HFFc6 (cell line): ENCODE measurements at regions not wholly inside any gene's neighbourhood (a gene's known extent, or its start where the extent isn't known, plus 50 kb on each side); places are given as distances from the start of the nearest gene placed in this dataset.

Experiments
- DNase-seq: peaks from one replicate; pipeline ENCODE4 v3.0.0-alpha.2; 2018
- H3K27ac Mint-ChIP-seq: 2 replicates; pipeline ENCODE4 v1.8.0; 2020; ENCODE audit warnings: mild to moderate bottlenecking, mixed read lengths
- H3K27me3 Mint-ChIP-seq: 2 replicates; pipeline ENCODE4 v1.8.0; 2021; ENCODE audit warnings: mild to moderate bottlenecking, moderate library complexity, mixed read lengths; ENCODE audit not compliant: insufficient read depth
- H3K36me3 Mint-ChIP-seq: 2 replicates; pipeline ENCODE4 v1.8.0; 2021; ENCODE audit warnings: low read depth, mixed read lengths
- H3K4me1 Mint-ChIP-seq: 2 replicates; pipeline ENCODE4 v1.8.0; 2020; ENCODE audit warnings: low read depth, mixed read lengths
- H3K4me3 Mint-ChIP-seq: 2 replicates; pipeline ENCODE4 v1.8.0; 2020; ENCODE audit warnings: mild to moderate bottlenecking, moderate library complexity, mixed read lengths
- H3K9me3 Mint-ChIP-seq: 2 replicates; pipeline ENCODE4 v1.8.0; 2020; ENCODE audit warnings: mild to moderate bottlenecking, mixed read lengths
- TF ChIP-seq, protein P1 (sequence below): fragments of 200-600 bp; sonication (generic); IDR thresholded peaks from 2 replicates; pipeline ENCODE4 v1.5.0; 2021; ENCODE audit warnings: antibody characterized with exemption, mild to moderate bottlenecking

DNA sequence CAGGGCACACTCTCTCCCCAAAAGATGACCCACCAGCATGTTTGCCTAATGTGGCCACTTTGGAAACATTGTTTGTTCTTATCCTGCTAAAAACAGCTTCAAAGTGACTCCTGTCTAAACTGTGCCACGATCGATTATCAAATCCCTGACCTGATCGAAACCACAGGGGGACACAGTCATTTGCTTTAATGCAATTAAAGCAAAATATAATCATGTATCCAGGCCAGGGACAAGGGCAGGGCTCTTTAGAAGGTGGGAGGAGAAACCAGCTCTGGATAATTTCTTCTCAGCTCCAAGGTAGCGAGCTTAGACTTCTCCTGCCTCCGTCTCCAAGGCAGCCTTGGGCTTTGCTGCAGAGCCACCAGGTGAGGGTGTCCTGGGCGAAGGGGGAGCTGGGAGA lies 95.0 kb upstream of the HAND1 start:
- DNase-seq: no peak
- TF ChIP-seq, protein P1, sequence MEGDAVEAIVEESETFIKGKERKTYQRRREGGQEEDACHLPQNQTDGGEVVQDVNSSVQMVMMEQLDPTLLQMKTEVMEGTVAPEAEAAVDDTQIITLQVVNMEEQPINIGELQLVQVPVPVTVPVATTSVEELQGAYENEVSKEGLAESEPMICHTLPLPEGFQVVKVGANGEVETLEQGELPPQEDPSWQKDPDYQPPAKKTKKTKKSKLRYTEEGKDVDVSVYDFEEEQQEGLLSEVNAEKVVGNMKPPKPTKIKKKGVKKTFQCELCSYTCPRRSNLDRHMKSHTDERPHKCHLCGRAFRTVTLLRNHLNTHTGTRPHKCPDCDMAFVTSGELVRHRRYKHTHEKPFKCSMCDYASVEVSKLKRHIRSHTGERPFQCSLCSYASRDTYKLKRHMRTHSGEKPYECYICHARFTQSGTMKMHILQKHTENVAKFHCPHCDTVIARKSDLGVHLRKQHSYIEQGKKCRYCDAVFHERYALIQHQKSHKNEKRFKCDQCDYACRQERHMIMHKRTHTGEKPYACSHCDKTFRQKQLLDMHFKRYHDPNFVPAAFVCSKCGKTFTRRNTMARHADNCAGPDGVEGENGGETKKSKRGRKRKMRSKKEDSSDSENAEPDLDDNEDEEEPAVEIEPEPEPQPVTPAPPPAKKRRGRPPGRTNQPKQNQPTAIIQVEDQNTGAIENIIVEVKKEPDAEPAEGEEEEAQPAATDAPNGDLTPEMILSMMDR: no peak
- Mint-ChIP-seq H3K4me1 (no peaks in the 10 kb centered on the region), H3K9me3 (no peaks in the 10 kb centered on the region), H3K27ac (no peak overlapping the region), H3K36me3 (no peaks in the 10 kb centered on the region), H3K4me3 (no peak overlapping the region), H3K27me3 (peaks cover 46% of the 10 kb centered on the region)

DNA sequence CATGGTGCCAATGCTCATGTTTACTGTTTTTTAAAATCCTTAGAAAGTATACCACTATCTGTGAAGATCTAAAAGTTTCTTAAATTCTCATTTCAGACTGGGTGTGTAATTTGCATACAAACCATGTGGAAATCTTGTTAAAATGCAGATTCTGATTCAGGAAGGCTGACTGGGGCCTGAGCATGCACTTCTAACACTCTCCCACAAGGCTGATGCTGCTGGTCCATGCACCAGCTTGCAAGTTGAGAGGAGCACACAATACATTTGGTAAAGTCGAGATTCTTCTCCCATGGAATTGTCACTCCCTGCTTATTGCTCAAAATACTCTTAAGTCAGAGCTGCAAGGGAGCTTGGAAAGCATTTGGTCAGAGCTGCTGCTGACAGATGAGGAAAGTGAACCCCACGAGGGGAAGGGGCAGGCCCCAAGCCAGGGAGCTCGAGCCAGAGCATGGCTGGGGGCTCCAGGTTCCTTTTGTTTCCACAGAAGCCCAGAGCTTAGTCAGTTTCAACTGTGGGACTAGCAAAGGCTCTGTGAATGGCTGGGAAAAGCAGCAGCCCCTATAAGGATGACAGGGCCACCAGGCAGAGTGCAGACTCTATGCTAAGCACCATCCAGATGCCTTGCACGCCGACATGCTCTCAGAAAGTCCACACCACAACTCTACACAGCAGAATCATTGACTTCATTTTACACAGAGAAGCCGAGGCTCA lies 93.5 kb upstream of the HAND1 start:
- H3K4me1 Mint-ChIP-seq: no peaks in the 10 kb centered on the region
- DNase-seq: no peak
- H3K4me3 Mint-ChIP-seq: no peak overlapping the region
- H3K27me3 Mint-ChIP-seq: peaks cover 43% of the 10 kb centered on the region
- TF ChIP-seq, protein P1: no peak
- no peak overlapping the region for H3K27ac Mint-ChIP-seq
- H3K9me3 Mint-ChIP-seq: no peaks in the 10 kb centered on the region
- no peaks in the 10 kb centered on the region for H3K36me3 Mint-ChIP-seq

DNA sequence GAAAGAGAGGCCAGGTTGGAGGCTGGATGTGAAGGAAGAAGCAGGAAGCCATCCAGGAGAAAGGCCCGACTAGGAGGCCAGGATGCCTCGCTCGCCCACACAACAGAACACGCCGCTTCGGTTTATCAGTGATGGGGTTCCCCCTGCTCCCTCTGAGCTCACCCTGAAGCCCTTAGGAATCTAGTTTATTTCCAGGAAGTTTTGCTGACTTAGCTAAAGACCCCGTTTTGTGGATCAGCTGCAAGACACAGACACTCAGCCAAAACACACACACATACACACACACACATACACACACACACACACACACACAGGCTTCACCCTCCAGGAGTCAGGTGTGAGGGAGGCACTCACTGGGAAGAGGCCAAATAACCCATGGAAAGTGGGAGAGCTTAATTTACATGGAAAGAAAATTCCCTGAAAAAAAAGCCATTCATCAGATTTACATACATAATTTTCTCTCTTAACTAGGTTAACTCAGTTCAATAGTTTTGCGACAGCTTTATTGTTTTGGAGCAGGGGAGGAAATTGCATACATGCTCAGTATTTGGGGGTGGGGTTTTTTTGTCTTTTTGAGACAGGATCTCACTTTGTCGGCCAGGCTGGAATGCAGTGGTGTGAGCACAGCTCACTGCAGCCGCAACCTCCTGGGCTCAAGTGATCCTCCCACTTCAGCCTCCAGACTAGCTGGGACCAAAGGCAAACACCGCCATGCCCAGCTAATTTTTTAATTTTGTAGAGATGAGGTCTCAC lies 92.7 kb upstream of the HAND1 start:
- TF ChIP-seq, protein P1: no peak
- Mint-ChIP-seq H3K4me1 (no peaks in the 10 kb centered on the region), H3K27me3 (peaks cover 42% of the 10 kb centered on the region), H3K4me3 (no peak overlapping the region), H3K27ac (no peak overlapping the region), H3K36me3 (no peaks in the 10 kb centered on the region), H3K9me3 (no peaks in the 10 kb centered on the region)
- DNase-seq: no peak

DNA sequence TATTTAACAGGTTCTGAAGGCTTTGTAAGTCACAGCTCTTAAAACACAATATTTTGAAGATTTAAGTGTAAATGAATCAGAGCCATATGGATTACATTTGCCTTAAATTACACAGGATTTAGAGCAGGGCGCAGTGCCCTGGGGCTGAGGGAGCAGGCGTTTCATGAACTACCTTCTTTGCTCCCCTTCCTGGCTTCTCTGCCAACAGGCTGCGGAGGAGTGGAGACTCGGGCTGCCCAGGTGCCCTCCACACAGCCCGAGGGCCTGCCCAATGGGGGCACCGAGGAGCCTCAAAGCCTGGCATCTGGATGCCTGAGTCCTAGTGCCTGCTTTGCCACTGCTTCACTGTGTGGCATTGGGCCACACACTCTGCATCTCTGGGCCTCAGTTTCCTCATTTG lies 90.6 kb upstream of the HAND1 start:
- Mint-ChIP-seq H3K4me3 (no peak overlapping the region), H3K9me3 (no peaks in the 10 kb centered on the region), H3K27me3 (peaks cover 38% of the 10 kb centered on the region), H3K36me3 (no peaks in the 10 kb centered on the region), H3K4me1 (no peaks in the 10 kb centered on the region), H3K27ac (no peak overlapping the region)
- TF ChIP-seq, protein P1: no peak
- DNase-seq: no peak

DNA sequence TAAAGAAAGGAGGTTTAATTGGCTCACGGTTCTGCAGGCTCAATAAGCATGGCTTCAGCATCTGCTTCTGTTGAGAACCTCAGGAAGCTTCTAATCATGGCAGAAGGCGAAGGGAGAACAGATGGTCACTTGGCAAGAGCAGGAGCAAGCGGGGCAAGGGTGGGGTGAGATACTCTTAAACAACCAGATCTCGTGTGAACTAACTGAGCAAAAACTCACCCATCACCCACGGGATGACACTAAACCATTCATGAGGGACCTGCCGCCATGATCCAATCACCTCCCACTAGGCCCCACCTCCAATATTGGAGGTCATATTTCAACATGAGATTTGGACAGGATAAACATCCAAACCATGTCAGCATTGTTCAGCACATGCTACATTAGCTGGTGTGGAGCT lies 89.1 kb upstream of the HAND1 start:
- H3K27me3 Mint-ChIP-seq: peaks cover 33% of the 10 kb centered on the region
- H3K4me1 Mint-ChIP-seq: no peaks in the 10 kb centered on the region
- no peaks in the 10 kb centered on the region for H3K36me3 Mint-ChIP-seq
- H3K4me3 Mint-ChIP-seq: no peak overlapping the region
- H3K9me3 Mint-ChIP-seq: no peaks in the 10 kb centered on the region
- DNase-seq: no peak
- H3K27ac Mint-ChIP-seq: no peak overlapping the region
- TF ChIP-seq, protein P1: no peak
